A673 (cell line): ENCODE measurements at regions not wholly inside any gene's neighbourhood (a gene's known extent, or its start where the extent isn't known, plus 50 kb on each side); places are given as distances from the start of the nearest gene placed in this dataset.
"Not testable (repeated sequence)": the region's sequence is repeated elsewhere in the genome, so short reads cannot be mapped to it uniquely, and the experiment has no call there.

Experiments
- BruUV-seq: library from RNA; stranded (reverse); fragments of 400-500 nt; replicated peaks from 2 replicates; lab custom pipeline; 2021; lab: Mats Ljungman, UMichigan
- CTCF ChIA-PET: fragments of 300-600 bp; sonication (Branson Sonifier 250); formaldehyde crosslinking; loops from one replicate; lab custom pipeline; 2022; ENCODE audit warnings: antibody characterized with exemption; lab: Charles Lee
- POLR2A ChIA-PET: fragments of 300-600 bp; sonication (Branson Sonifier 250); formaldehyde crosslinking; loops from one replicate; lab custom pipeline; 2022; ENCODE audit warnings: antibody characterized with exemption; ENCODE audit not compliant: low non-redundant PET; lab: Charles Lee
- DNase-seq: peaks from one replicate; pipeline ENCODE4 v3.0.0-alpha.2; 2015; ENCODE audit warnings: low spot score
- H3K27ac ChIP-seq: fragments of 200-600 bp; sonication (generic); 2 replicates; pipeline ENCODE4 v1.5.1; 2016; ENCODE audit warnings: mixed run types, low read depth, mild to moderate bottlenecking, mixed read lengths, antibody characterized with exemption, low read length; ENCODE audit not compliant: poor library complexity, severe bottlenecking
- H3K27me3 ChIP-seq: fragments of 200-600 bp; sonication (generic); replicated peaks from 2 replicates; pipeline ENCODE4 v1.6.1; 2017; ENCODE audit warnings: mixed run types, low read depth, mild to moderate bottlenecking, mixed read lengths, antibody characterized with exemption, low read length; ENCODE audit not compliant: insufficient read depth, poor library complexity
- H3K36me3 ChIP-seq: fragments of 200-600 bp; sonication (generic); 2 replicates; pipeline ENCODE4 v1.6.1; 2016; ENCODE audit warnings: mixed run types, mild to moderate bottlenecking, mixed read lengths, antibody characterized with exemption, low read length; ENCODE audit not compliant: insufficient read depth, poor library complexity, severe bottlenecking
- H3K4me1 ChIP-seq: fragments of 200-600 bp; sonication (generic); 2 replicates; pipeline ENCODE4 v1.6.1; 2017; ENCODE audit warnings: mixed run types, mild to moderate bottlenecking, mixed read lengths, antibody characterized with exemption, low read length; ENCODE audit not compliant: insufficient read depth, poor library complexity, severe bottlenecking
- H3K4me3 ChIP-seq: fragments of 200-600 bp; sonication (generic); 2 replicates; pipeline ENCODE4 v1.5.1; 2016; ENCODE audit warnings: low read depth, mixed run types, mild to moderate bottlenecking, mixed read lengths, low read length; ENCODE audit not compliant: poor library complexity, severe bottlenecking
- H3K9me3 ChIP-seq: fragments of 200-600 bp; sonication (generic); 2 replicates; pipeline ENCODE4 v1.6.1; 2016; ENCODE audit warnings: mixed run types, low read depth, mild to moderate bottlenecking, mixed read lengths, antibody characterized with exemption, low read length; ENCODE audit not compliant: poor library complexity, severe bottlenecking
- EZH2 ChIP-seq: fragments of 200-600 bp; sonication (generic); IDR thresholded peaks from 2 replicates; pipeline ENCODE4 v1.6.1; 2017; ENCODE audit warnings: borderline replicate concordance, low read depth, mild to moderate bottlenecking, mixed read lengths, antibody characterized with exemption, low read length; ENCODE audit not compliant: poor library complexity, severe bottlenecking
- intact Hi-C: fragments of 100-400 bp; cut with micrococcal nuclease; formaldehyde crosslinking; loops from one replicate; pipeline ENCODE4 v1.10.0; 2022; ENCODE audit not compliant: unreplicated experiment
- TF ChIP-seq, protein P1 (sequence below): fragments of 300-800, 200-600 bp; sonication (generic); conservative IDR thresholded peaks from 2 replicates; pipeline ENCODE4 v1.5.1; 2017; ENCODE audit warnings: low read depth, mild to moderate bottlenecking, antibody characterized with exemption, low read length, moderate library complexity, mixed read lengths

DNA sequence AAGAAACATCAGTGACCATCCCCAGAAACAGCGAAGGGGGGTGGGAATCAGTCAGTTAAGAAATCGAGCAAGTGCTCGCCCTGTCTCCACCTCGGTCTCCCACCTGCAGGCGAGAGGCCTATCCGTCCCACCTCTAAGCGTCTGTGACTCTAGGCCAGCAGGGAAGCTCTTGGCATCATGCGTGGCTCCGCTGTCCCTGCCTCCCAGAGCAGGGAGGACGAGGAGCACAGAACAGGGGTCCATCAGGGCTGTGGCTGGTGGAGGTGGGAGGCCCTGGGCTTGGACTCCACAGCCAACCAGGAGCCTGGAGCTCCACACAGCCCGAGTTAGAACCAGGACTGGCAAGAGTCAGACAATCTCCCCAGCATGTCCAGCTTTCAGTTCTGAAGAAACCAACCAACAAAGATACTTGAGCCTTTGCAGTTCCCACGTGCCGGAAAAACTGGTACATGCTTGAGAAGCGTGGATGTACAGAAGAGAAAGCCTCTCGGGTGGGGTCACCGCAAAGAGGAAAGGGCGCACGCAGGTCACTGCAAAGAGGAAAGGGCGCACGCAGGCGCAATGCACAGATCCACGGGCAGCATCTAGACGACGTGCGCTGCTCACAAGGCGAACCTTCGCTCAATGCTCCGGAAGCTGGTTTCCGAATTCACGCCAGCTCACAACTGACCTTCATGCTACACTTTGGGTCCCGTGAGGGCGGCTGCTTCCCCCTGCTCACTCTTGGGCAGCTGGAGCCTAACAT is 104.5 kb upstream of the ALKAL2 start:
- TF ChIP-seq, protein P1, sequence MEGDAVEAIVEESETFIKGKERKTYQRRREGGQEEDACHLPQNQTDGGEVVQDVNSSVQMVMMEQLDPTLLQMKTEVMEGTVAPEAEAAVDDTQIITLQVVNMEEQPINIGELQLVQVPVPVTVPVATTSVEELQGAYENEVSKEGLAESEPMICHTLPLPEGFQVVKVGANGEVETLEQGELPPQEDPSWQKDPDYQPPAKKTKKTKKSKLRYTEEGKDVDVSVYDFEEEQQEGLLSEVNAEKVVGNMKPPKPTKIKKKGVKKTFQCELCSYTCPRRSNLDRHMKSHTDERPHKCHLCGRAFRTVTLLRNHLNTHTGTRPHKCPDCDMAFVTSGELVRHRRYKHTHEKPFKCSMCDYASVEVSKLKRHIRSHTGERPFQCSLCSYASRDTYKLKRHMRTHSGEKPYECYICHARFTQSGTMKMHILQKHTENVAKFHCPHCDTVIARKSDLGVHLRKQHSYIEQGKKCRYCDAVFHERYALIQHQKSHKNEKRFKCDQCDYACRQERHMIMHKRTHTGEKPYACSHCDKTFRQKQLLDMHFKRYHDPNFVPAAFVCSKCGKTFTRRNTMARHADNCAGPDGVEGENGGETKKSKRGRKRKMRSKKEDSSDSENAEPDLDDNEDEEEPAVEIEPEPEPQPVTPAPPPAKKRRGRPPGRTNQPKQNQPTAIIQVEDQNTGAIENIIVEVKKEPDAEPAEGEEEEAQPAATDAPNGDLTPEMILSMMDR, result no peak
- TF ChIP-seq EZH2, result no peak
- CTCF ChIA-PET, result no interaction called here
- Histone ChIP-seq H3K4me3 (no peak overlapping the region), H3K4me1 (peaks cover 17% of the 10 kb centered on the region), H3K27me3 (no peaks in the 10 kb centered on the region), H3K9me3 (no peaks in the 10 kb centered on the region), H3K36me3 (no peaks in the 10 kb centered on the region), H3K27ac (no peak overlapping the region)
- intact Hi-C loops, result no loop called here
- no TSS peak for BruUV-seq
- POLR2A ChIA-PET, result no interaction called here
- no peak for DNase-seq

GRCh38 chr2:391696-392095 is 103.8 kb upstream of the ALKAL2 start:
- intact Hi-C loops, result no loop called here
- Histone ChIP-seq H3K27me3 (no peaks in the 10 kb centered on the region), H3K9me3 (no peaks in the 10 kb centered on the region), H3K4me3 (no peak overlapping the region), H3K4me1 (peaks cover 17% of the 10 kb centered on the region), H3K36me3 (no peaks in the 10 kb centered on the region), H3K27ac (no peak overlapping the region)
- no peak for DNase-seq
- ChIA-PET POLR2A (no interaction called here), CTCF (no interaction called here)
- TF ChIP-seq EZH2, result no peak
- TF ChIP-seq, protein P1, result no peak
- no TSS peak for BruUV-seq

- TF ChIP-seq, protein P1, result no peak
- TF ChIP-seq EZH2, result no peak
- Histone ChIP-seq H3K27ac (no peak overlapping the region), H3K27me3 (no peaks in the 10 kb centered on the region), H3K9me3 (no peaks in the 10 kb centered on the region), H3K36me3 (no peaks in the 10 kb centered on the region), H3K4me3 (no peak overlapping the region), H3K4me1 (peaks cover 17% of the 10 kb centered on the region)
- CTCF ChIA-PET, result no interaction called here
- no TSS peak for BruUV-seq
- DNase-seq, result no peak
- POLR2A ChIA-PET, result no interaction called here
- intact Hi-C loops, result no loop called here
Measured at GRCh38 chr2:390959-391358, 103.1 kb upstream of the ALKAL2 start.

GRCh38 chr2:389985-390384 is 102.1 kb upstream of the ALKAL2 start:
- H3K36me3 ChIP-seq, H3K27ac ChIP-seq, CTCF ChIA-PET, intact Hi-C loops, POLR2A ChIA-PET, H3K27me3 ChIP-seq, H3K4me3 ChIP-seq, BruUV-seq, DNase-seq, H3K4me1 ChIP-seq, H3K9me3 ChIP-seq: not testable (repeated sequence)

DNA sequence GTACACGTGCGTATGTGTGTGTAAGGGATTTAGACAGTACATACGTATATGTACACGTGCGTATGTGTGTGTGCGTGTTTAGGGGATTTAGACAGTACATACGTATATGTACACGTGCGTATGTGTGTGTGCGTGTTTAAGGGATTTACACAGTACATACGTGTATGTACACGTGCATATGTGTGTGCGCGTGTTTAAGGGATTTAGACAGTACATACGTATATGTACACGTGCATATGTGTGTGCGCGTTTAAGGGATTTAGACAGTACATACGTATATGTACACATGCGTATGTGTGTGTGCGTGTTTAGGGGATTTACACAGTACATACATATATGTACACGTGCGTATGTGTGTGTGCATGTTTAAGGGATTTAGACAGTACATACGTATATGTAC is 100.9 kb upstream of the ALKAL2 start:
- BruUV-seq, H3K27ac ChIP-seq: not testable (repeated sequence)

More for the DNA sequence above, 100.9 kb upstream of the ALKAL2 start:
- H3K4me3 ChIP-seq, DNase-seq, H3K27me3 ChIP-seq, POLR2A ChIA-PET, H3K4me1 ChIP-seq, H3K9me3 ChIP-seq, intact Hi-C loops, CTCF ChIA-PET, H3K36me3 ChIP-seq: not testable (repeated sequence)
